ENCODE measurements at regions not wholly inside any gene's neighbourhood (a gene's known extent, or its start where the extent isn't known, plus 50 kb on each side); places are given as distances from the start of the nearest gene placed in this dataset.
A peak's percentile ranks its signal among the peaks of the same experiment; 100 is the strongest.
"Not testable (repeated sequence)": the region's sequence is repeated elsewhere in the genome, so short reads cannot be mapped to it uniquely, and the experiment has no call there.

DNA sequence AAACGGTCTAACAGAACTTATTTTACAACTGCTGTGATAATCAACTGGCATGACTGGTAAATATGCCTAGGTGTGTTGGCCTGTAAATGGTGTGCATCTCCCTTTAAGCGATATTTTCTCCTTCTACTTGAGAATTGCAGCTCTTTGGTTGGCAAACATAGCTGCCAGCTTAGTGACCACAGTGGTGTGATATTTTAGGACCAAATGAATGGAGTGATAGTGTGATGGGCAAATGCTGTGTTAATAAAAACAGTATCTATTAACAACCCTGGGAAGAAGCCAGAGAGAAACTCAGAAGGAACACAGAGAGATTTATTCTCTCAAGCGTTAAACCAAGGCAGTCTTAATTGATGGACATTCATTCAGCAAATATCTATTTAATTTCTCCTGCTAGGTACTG lies 278.4 kb downstream of the AACS start:
- H3K4me1 ChIP-seq (ENCODE audit: insufficient read depth, low read length, severe bottlenecking), result peaks cover 6% of the 10 kb centered on the region
- no peak overlapping the region for H3K27ac ChIP-seq (ENCODE audit: low read depth, low read length, poor library complexity, severe bottlenecking)
- no peak overlapping the region for H3K4me2 ChIP-seq (ENCODE audit: low read length)
- no peak for TF ChIP-seq EZH2 (IDR thresholded peaks at IDR 0.05; ENCODE audit: borderline replicate concordance, low read length)
- TF ChIP-seq, protein P1, sequence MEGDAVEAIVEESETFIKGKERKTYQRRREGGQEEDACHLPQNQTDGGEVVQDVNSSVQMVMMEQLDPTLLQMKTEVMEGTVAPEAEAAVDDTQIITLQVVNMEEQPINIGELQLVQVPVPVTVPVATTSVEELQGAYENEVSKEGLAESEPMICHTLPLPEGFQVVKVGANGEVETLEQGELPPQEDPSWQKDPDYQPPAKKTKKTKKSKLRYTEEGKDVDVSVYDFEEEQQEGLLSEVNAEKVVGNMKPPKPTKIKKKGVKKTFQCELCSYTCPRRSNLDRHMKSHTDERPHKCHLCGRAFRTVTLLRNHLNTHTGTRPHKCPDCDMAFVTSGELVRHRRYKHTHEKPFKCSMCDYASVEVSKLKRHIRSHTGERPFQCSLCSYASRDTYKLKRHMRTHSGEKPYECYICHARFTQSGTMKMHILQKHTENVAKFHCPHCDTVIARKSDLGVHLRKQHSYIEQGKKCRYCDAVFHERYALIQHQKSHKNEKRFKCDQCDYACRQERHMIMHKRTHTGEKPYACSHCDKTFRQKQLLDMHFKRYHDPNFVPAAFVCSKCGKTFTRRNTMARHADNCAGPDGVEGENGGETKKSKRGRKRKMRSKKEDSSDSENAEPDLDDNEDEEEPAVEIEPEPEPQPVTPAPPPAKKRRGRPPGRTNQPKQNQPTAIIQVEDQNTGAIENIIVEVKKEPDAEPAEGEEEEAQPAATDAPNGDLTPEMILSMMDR (IDR thresholded peaks at IDR 0.05; ENCODE audit: low read length), result no peak
- no peaks in the 10 kb centered on the region; the same call in 1 of the 2 replicates for H3K27me3 ChIP-seq (ENCODE audit: insufficient read depth, low read length)
- H3K79me2 ChIP-seq (ENCODE audit: insufficient read depth, low read length), result no peaks in the 10 kb centered on the region
- no peaks in the 10 kb centered on the region for H4K20me1 ChIP-seq (ENCODE audit: insufficient read depth, low read length)
- H3K9me2 ChIP-seq (ENCODE audit: low read depth, low read length), result no peaks in the 10 kb centered on the region
- H3K36me3 ChIP-seq (ENCODE audit: insufficient read depth, low read length), result no peaks in the 10 kb centered on the region
- no peak overlapping the region for H3K4me3 ChIP-seq (ENCODE audit: low read depth, low read length, poor library complexity, severe bottlenecking)
- no peaks in the 10 kb centered on the region for H3F3A ChIP-seq (ENCODE audit: insufficient read depth, low read length)
- H2AFZ ChIP-seq (ENCODE audit: low read length), result no peak overlapping the region
- H3K9ac ChIP-seq (ENCODE audit: low read length), result no peak overlapping the region
- no peaks in the 10 kb centered on the region for H3K9me3 ChIP-seq (ENCODE audit: low read length)

DNA sequence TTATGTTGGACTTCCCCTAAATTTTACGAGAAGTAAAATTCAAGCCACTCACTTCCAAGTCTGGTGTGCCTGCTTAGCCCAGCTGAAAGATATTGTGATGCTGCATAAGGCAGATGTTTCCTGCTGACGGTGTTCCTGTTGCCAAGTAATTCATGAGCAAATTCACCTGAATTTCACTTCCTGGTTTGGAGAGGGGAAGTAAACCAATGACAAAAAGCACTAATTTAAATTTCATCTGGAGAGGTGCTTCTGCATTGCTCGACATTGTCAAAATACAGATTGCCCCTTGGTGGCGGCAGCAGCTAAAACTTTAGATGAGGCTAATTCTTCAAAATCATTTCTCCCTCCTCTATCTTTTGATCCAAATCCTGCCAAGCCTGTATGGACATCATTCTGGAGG lies 281.1 kb downstream of the AACS start:
- Histone ChIP-seq H4K20me1 (ENCODE audit: insufficient read depth, low read length) (no peaks in the 10 kb centered on the region), H3K27ac (ENCODE audit: low read depth, low read length, poor library complexity, severe bottlenecking) (no peak overlapping the region), H3K79me2 (ENCODE audit: insufficient read depth, low read length) (no peaks in the 10 kb centered on the region), H3K9me2 (ENCODE audit: low read depth, low read length) (no peaks in the 10 kb centered on the region), H3K4me2 (ENCODE audit: low read length) (no peak overlapping the region), H3K36me3 (ENCODE audit: insufficient read depth, low read length) (no peaks in the 10 kb centered on the region), H3K9me3 (ENCODE audit: low read length) (no peaks in the 10 kb centered on the region), H3K4me1 (ENCODE audit: insufficient read depth, low read length, severe bottlenecking) (peaks cover 6% of the 10 kb centered on the region), H3K9ac (ENCODE audit: low read length) (no peak overlapping the region), H3F3A (ENCODE audit: insufficient read depth, low read length) (no peaks in the 10 kb centered on the region), H3K27me3 (ENCODE audit: insufficient read depth, low read length) (no peaks in the 10 kb centered on the region), H2AFZ (ENCODE audit: low read length) (no peak overlapping the region), H3K4me3 (ENCODE audit: low read depth, low read length, poor library complexity, severe bottlenecking) (no peak overlapping the region)
- TF ChIP-seq EZH2 (IDR thresholded peaks at IDR 0.05; ENCODE audit: borderline replicate concordance, low read length), result no peak
- TF ChIP-seq, protein P1 (IDR thresholded peaks at IDR 0.05; ENCODE audit: low read length), result peak; percentile 20; the same call in 1 of the 2 replicates

DNA sequence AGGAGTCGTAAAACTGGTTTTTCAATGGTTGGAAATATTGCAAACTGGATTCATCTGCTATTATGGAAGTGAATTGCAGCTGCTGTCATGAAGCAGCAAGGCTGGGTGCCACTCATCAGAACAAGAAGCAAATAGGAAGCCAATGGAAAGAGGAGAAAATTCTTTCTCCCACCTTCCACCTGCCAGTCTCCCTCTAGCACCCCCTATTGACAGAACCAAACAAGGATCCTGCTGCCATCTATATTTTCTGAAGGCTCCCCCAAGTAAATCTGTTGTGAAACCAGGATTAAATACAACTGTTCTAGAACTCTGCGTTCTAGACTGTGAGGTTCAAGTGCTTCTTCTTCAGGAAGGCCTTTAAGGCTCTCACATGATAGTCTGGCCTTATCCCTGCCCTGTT lies 286.6 kb downstream of the AACS start:
- H3K36me3 ChIP-seq (ENCODE audit: insufficient read depth, low read length), result no peaks in the 10 kb centered on the region
- no peaks in the 10 kb centered on the region for H4K20me1 ChIP-seq (ENCODE audit: insufficient read depth, low read length)
- H3K4me2 ChIP-seq (ENCODE audit: low read length), result no peak overlapping the region
- no peaks in the 10 kb centered on the region for H3K4me1 ChIP-seq (ENCODE audit: insufficient read depth, low read length, severe bottlenecking)
- no peak overlapping the region for H2AFZ ChIP-seq (ENCODE audit: low read length)
- no peaks in the 10 kb centered on the region for H3K27me3 ChIP-seq (ENCODE audit: insufficient read depth, low read length)
- H3K27ac ChIP-seq (ENCODE audit: low read depth, low read length, poor library complexity, severe bottlenecking), result no peak overlapping the region
- H3K9ac ChIP-seq (ENCODE audit: low read length), result no peak overlapping the region
- TF ChIP-seq, protein P1 (IDR thresholded peaks at IDR 0.05; ENCODE audit: low read length), result peak; percentile 14; the same call in 1 of the 2 replicates
- TF ChIP-seq EZH2 (IDR thresholded peaks at IDR 0.05; ENCODE audit: borderline replicate concordance, low read length), result no peak
- no peak overlapping the region for H3K4me3 ChIP-seq (ENCODE audit: low read depth, low read length, poor library complexity, severe bottlenecking)
- H3K79me2 ChIP-seq (ENCODE audit: insufficient read depth, low read length), result no peaks in the 10 kb centered on the region
- no peaks in the 10 kb centered on the region for H3K9me3 ChIP-seq (ENCODE audit: low read length)
- H3K9me2 ChIP-seq (ENCODE audit: low read depth, low read length), result no peaks in the 10 kb centered on the region
- no peaks in the 10 kb centered on the region for H3F3A ChIP-seq (ENCODE audit: insufficient read depth, low read length)

DNA sequence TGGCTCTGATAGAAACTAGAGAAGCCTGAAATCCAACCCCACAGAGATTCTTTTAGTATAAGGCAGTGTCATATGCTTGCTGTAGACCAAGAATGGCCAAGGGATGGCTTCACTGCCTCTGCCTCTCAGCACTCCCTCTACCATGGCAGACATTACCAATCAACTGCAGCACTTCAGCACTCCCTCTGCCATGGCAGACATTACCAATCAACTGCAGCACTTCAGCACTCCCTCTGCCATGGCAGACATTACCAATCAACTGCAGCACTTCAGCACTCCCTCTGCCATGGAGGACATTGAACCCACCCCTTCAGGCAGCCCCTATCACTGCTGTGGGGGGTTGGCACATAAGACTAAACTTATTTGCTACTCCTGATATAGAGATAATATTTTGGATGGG lies 287.8 kb downstream of the AACS start:
- H3F3A ChIP-seq (ENCODE audit: insufficient read depth, low read length); H3K36me3 ChIP-seq (ENCODE audit: insufficient read depth, low read length); H3K79me2 ChIP-seq (ENCODE audit: insufficient read depth, low read length); H3K4me2 ChIP-seq (ENCODE audit: low read length); H3K9ac ChIP-seq (ENCODE audit: low read length); H3K27ac ChIP-seq (ENCODE audit: low read depth, low read length, poor library complexity, severe bottlenecking); H3K4me3 ChIP-seq (ENCODE audit: low read depth, low read length, poor library complexity, severe bottlenecking); H3K4me1 ChIP-seq (ENCODE audit: insufficient read depth, low read length, severe bottlenecking); H4K20me1 ChIP-seq (ENCODE audit: insufficient read depth, low read length); H3K27me3 ChIP-seq (ENCODE audit: insufficient read depth, low read length); H3K9me2 ChIP-seq (ENCODE audit: low read depth, low read length); H3K9me3 ChIP-seq (ENCODE audit: low read length); H2AFZ ChIP-seq (ENCODE audit: low read length): not testable (repeated sequence)
